Iris pigment epithelial cell (primary cell): ENCODE measurements at regions not wholly inside any gene's neighbourhood (a gene's known extent, or its start where the extent isn't known, plus 50 kb on each side); places are given as distances from the start of the nearest gene placed in this dataset.
"Not testable (repeated sequence)": the region's sequence is repeated elsewhere in the genome, so short reads cannot be mapped to it uniquely, and the experiment has no call there.

Experiments used
- DNase-seq: peaks from one replicate; pipeline ENCODE4 v3.0.0-alpha.2; 2011; ENCODE audit warnings: low read depth

DNA sequence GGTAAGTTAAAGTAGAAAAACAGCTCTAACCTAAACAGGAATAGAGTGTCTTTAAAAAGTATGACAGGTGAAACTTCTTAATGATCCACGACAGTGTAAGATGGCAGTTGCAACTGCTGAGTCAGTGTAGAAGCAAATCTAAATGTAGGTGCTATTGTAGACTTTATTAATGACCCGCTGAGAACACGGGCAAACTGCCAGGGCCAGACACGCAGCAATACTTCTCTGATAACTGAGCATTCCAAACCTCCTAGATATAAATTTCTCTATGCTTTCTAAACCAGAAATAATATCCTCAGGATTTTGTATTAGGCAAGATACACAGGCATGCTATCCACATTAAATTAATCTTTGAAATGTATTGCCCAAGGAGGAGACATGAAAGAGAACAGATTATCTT lies 1076.4 kb downstream of the HACE1 start:
- peak; percentile 3 for DNase-seq

- no peak for DNase-seq
Measured at GRCh38 chr6:103769431-103769830, 1090.3 kb downstream of the HACE1 start.

DNA sequence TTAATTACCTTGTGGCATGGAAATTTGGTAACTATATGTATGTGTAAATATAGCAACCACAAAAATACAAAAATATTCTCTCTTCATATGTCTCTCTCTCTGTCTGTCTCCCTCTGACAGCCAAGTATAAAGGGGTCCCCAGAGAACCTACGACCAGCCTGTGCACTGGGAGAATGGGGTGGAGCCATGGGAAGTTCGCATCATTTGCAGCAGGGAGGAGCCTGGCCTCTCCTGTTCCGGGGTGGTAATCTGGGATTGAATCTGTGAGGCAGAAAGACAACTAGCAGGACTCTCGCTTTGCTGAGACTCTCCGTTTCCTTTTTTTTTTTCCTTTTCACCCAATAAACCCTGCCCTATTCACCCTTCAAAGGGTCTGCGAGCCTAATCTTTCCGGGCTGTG lies 1109.1 kb downstream of the HACE1 start:
- no peak for DNase-seq

DNA sequence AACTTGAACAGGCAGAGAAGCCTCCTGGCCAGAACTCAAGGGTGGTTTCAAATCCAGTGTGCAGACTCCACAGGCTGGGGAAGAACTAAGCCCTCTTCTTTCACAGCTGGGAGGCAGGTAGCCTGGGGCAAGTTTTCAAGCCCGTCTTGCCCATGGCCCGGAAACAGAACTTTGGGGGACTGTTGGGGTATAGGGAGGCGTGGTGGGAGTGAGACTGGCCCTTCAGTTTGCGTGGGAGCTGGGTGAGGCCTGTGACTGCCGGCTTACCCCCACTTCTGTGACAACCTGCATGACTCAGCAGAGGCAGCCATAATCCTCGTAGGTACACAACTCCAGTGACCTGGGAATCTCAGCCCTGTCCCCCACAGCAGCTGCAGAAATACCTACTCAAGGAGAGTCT lies 1125.7 kb downstream of the HACE1 start:
- no peak for DNase-seq

GRCh38 chr6:103729658-103730057 lies 1130.1 kb downstream of the HACE1 start:
- DNase-seq = no peak

DNA sequence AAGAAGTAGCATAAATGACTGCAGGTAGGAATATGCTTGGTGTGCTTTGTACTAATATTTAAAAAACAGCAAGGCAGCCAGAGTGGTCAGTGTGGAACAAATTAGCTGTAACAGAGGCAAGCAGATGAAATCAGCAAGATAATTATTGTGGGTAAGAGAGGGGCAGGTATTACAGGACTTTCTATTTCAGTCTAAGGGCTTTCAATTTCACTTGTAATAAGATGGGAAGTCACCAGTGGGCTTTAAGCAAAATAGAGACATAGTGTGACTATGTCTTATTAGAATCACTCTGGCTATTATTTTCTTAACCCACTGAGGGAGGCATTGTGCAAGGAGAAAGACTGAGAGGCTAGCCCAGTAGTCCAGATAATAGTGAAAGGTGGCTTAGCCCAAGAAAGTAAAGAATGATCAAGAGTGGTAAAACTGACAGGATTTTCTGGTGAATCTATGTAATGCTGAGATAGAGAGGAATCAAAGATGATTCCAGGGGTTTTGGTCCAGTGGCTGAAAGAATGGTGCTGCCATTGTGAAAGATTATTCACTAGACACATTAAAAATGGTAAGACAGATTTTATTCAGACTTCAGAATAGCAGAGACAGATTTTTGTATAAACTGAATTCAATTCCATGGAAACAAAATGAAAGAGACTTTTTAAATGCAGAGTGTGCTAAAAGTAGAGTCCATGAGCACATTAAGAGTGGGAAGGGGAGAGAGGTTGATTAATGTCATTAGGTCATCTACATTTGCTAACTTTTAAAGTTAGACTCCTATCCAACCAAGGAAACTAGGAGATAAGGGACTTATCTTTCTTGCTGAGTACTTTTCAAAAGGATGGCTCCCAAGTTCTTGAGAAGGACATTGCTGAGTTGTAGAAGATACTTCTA lies 1136.0 kb downstream of the HACE1 start:
- DNase-seq = no peak

GRCh38 chr6:103722683-103723082 lies 1137.0 kb downstream of the HACE1 start:
- DNase-seq = no peak

GRCh38 chr6:103721923-103722322 lies 1137.8 kb downstream of the HACE1 start:
- no peak for DNase-seq

GRCh38 chr6:103720393-103720792 lies 1139.3 kb downstream of the HACE1 start:
- no peak for DNase-seq

- DNase-seq = no peak
Measured at GRCh38 chr6:103719545-103719944, 1140.2 kb downstream of the HACE1 start.

DNA sequence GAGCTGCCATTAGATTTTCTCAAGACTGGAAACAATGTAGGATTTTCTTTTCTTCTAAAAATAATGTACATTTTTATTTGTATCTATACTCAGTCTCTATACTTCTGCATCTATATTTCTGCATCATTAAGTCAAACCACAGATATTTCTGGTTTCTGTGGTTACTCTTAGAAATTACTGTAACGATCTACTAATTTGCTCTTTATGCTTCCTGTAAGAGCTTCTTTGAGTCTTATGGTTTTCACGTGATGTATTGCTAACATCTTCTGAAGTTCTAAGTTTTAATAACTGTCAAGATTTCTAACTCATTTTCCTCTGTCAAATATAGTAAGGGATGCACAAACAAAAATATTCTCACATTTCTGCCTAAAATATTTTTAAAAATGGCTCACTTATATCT lies 1144.5 kb downstream of the HACE1 start:
- DNase-seq = no peak

GRCh38 chr6:103709236-103709635 lies 1150.5 kb downstream of the HACE1 start:
- DNase-seq = not testable (repeated sequence)

- DNase-seq = peak; percentile 0
Measured at GRCh38 chr6:103707596-103708325, 1152.0 kb downstream of the HACE1 start.

DNA sequence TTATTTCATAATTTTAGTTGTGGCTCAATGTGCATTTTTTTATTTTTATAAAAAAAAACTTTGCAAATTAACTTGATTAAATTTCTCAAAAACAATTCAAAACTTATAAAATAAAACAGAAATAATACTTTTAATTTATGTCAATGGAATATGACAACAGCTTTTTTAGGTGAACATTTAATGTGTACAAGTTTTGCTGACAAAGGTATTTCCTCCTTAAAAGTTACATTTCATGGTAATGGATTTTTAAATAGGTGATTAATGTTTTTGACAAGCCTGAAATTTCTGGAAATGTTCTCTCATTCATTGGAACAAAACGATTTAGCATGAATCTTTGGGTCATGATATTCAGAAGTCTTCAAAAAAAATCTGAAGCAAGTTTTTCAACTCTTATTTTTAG lies 1160.0 kb downstream of the HACE1 start:
- no peak for DNase-seq

- no peak for DNase-seq
Measured at GRCh38 chr6:103687430-103687829, 1172.3 kb downstream of the HACE1 start.

- DNase-seq = no peak
Measured at GRCh38 chr6:103680116-103680515, 1179.6 kb downstream of the HACE1 start.

- no peak for DNase-seq
Measured at GRCh38 chr6:103677290-103677689, 1182.4 kb downstream of the HACE1 start.

- DNase-seq = peak; percentile 1
Measured at GRCh38 chr6:103675807-103676406, 1183.8 kb downstream of the HACE1 start.

DNA sequence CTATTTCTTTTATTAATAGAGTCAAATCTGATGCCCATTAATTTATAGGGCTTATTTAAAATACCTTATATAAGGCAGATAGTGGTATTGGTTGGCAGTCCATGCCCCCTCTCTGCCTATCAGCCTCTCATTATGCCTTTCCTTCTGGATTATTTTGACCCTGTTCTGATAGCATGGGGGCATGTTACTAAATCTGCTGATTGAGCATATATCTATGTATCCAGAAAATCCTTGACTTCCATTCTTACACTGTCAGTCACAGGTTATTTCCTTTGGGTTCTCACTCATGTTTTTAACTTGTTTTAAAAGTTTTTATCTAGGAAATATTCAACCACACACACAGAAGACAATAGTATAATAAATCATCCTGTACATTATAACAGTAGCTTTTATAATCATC lies 1184.9 kb downstream of the HACE1 start:
- no peak for DNase-seq

DNA sequence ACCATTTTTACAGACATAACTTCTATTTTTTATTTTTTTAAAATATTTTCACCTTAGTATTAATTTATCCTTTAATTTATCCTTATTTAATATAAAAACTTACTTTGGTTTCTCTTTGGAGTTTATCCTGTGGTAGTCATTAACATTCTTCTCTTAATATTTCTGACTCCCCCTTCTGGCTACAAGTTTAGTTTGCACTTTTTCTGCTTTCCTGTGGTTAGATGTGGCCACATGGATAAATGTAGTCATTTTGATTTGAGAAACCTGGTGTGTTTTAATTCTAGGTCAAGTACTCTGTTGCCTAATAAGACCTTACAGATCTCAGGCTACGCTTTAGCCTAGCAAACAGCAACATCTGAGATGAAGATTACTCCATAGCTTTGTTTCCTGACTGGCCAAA lies 1187.5 kb downstream of the HACE1 start:
- DNase-seq = peak; percentile 5

GRCh38 chr6:103629613-103630012 lies 1230.1 kb downstream of the HACE1 start:
- DNase-seq = no peak

- DNase-seq = no peak
Measured at GRCh38 chr6:103617642-103618041, 1242.1 kb downstream of the HACE1 start.

- DNase-seq = no peak
Measured at GRCh38 chr6:103587722-103588121, 1272.0 kb downstream of the HACE1 start.
